ENCODE measurements at regions not wholly inside any gene's neighbourhood (a gene's known extent, or its start where the extent isn't known, plus 50 kb on each side); places are given as distances from the start of the nearest gene placed in this dataset.

GRCh38 chr7:41787651-41788350 is 84.9 kb upstream of the INHBA start:
- no peak for DNase-seq

- DNase-seq: no peak
These were observed 84.1 kb upstream of the INHBA start for GRCh38 chr7:41786944-41787343.

- no peak for DNase-seq
These were observed 83.5 kb upstream of the INHBA start for GRCh38 chr7:41786404-41786803.

GRCh38 chr7:41785840-41786239 is 83.0 kb upstream of the INHBA start:
- no peak for DNase-seq

GRCh38 chr7:41785265-41785664 is 82.4 kb upstream of the INHBA start:
- no peak for DNase-seq

GRCh38 chr7:41779918-41780317 is 77.0 kb upstream of the INHBA start:
- DNase-seq: no peak

- DNase-seq: no peak
These were observed 75.2 kb upstream of the INHBA start for GRCh38 chr7:41777894-41778596.

- DNase-seq: no peak
These were observed 72.1 kb upstream of the INHBA start for GRCh38 chr7:41774966-41775365.

GRCh38 chr7:41773756-41774155 is 70.9 kb upstream of the INHBA start:
- DNase-seq: no peak

- no peak for DNase-seq
These were observed 68.8 kb upstream of the INHBA start for GRCh38 chr7:41771717-41772116.

- no peak for DNase-seq
These were observed 66.3 kb upstream of the INHBA start for GRCh38 chr7:41769162-41769561.

- DNase-seq: no peak
These were observed 60.7 kb upstream of the INHBA start for GRCh38 chr7:41763626-41764025.

GRCh38 chr7:41762641-41763040 is 59.8 kb upstream of the INHBA start:
- DNase-seq: no peak

GRCh38 chr7:41760293-41760692 is 57.4 kb upstream of the INHBA start:
- DNase-seq: no peak

- DNase-seq: no peak
These were observed 55.4 kb upstream of the INHBA start for GRCh38 chr7:41758321-41758720.

GRCh38 chr7:41756650-41757182 is 53.8 kb upstream of the INHBA start:
- no peak for DNase-seq

GRCh38 chr7:41755096-41755495 is 52.2 kb upstream of the INHBA start:
- no peak for DNase-seq

- DNase-seq: no peak
These were observed 51.2 kb upstream of the INHBA start for GRCh38 chr7:41754046-41754445.
